ENCODE measurements at regions not wholly inside any gene's neighbourhood (a gene's known extent, or its start where the extent isn't known, plus 50 kb on each side); places are given as distances from the start of the nearest gene placed in this dataset.
"Not testable (repeated sequence)": the region's sequence is repeated elsewhere in the genome, so short reads cannot be mapped to it uniquely, and the experiment has no call there.

DNA sequence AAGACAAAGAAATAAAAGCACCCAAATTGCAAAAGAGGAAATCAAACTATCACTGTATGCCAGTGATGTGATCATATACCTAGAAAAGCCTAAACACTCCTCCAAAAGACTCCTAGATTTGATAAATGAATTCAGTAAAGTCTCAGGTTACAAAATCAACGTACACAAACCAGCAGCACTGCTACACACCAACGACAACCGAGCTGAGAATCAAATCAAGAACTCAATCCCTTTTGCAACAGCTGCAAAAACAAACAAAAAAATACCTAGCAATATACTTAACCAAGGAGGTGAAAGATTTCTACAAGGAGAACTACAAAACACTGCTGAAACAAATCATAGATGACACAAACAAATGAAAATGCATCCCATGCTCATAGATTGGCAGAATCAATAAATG, 92.1 kb upstream of the PALMD start:
- 54% methylated on average over 3 of the region's 3 CpGs for WGBS
- not testable (repeated sequence) for H3K36me3 ChIP-seq (ENCODE audit: control insufficient read depth in 2 of 2, insufficient read depth in 2 of 2, low read length in 1 of 2); H3K4me3 ChIP-seq (ENCODE audit: low read length in 2 of 2); H3K27me3 ChIP-seq (ENCODE audit: control insufficient read depth in 2 of 2, insufficient read depth in 1 of 2, low read length in 1 of 2); H3K4me1 ChIP-seq (ENCODE audit: control insufficient read depth in 2 of 2, insufficient read depth in 2 of 2, low read length in 2 of 2); H3K9me3 ChIP-seq (ENCODE audit: control insufficient read depth in 2 of 2, insufficient read depth in 1 of 2, low read length in 1 of 2); DNase-seq (ENCODE audit: low read depth in 6 of 9, low spot score in 9 of 9); H3K27ac ChIP-seq (ENCODE audit: low read depth in 1 of 2, low read length in 1 of 2)

DNA sequence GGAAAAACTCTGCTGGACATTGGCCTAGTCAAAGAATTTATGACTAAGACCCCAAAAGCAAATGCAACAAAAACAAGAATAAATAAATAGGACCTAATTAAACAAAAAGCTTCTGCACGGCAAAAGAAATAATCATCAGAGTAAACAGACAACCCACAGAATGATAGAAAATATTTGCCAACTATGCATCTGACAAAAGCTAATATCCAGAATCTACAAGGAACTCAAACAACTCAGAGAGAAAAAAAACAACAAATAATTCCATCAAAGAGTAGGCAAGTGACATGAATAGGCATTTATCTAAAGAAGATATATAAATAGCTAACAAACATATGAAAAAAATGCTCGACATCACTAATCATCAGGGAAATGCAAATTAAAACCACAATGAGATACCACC, 91.2 kb upstream of the PALMD start:
- no peak for DNase-seq (ENCODE audit: low read depth in 6 of 9, low spot score in 9 of 9)
- Histone ChIP-seq H3K4me3 (ENCODE audit: low read length in 2 of 2) (no peak overlapping the region), H3K27me3 (ENCODE audit: control insufficient read depth in 2 of 2, insufficient read depth in 1 of 2, low read length in 1 of 2) (no peaks in the 10 kb centered on the region), H3K27ac (ENCODE audit: low read depth in 1 of 2, low read length in 1 of 2) (no peak overlapping the region), H3K36me3 (ENCODE audit: control insufficient read depth in 2 of 2, insufficient read depth in 2 of 2, low read length in 1 of 2) (no peaks in the 10 kb centered on the region), H3K4me1 (ENCODE audit: control insufficient read depth in 2 of 2, insufficient read depth in 2 of 2, low read length in 2 of 2) (no peaks in the 10 kb centered on the region), H3K9me3 (ENCODE audit: control insufficient read depth in 2 of 2, insufficient read depth in 1 of 2, low read length in 1 of 2) (peaks cover 0 to 2% of the 10 kb centered on the region in 2 donors)
- WGBS, result 94% methylated on average over 2 of the region's 2 CpGs

DNA sequence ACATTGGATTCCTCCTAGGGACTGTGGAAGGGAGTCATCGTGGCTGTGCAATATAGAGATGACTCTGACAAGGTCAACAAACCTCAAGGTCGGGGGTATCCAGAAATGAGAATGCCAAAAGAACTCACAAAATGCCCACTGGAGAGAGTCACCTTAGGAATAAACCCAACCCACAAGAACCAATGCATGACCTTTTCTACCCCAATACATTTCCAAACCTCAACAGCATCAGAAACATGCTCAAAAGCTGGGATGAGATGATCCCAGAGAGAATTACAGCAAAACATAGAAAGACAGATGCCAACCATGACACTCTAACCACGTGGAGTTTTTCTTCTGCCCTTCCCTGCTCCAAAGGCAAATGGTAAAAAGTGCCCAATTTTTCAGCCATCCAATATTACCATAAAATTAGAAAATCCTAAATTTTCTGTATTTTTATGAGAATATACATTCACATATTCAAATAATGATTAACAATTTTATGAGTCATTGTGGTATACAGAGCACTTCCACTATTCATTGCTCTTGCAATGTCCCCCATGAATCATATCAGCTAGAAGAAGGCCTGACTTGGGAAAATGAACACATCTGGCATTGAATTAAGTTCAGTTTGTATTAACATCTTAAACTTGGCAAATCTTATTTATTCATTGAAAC, 88.2 kb upstream of the PALMD start:
- Histone ChIP-seq H3K4me1 (ENCODE audit: control insufficient read depth in 2 of 2, insufficient read depth in 2 of 2, low read length in 2 of 2) (no peaks in the 10 kb centered on the region), H3K4me3 (ENCODE audit: low read length in 2 of 2) (no peak overlapping the region), H3K9me3 (ENCODE audit: control insufficient read depth in 2 of 2, insufficient read depth in 1 of 2, low read length in 1 of 2) (peaks cover 0 to 2% of the 10 kb centered on the region in 2 donors), H3K27ac (ENCODE audit: low read depth in 1 of 2, low read length in 1 of 2) (no peak overlapping the region), H3K36me3 (ENCODE audit: control insufficient read depth in 2 of 2, insufficient read depth in 2 of 2, low read length in 1 of 2) (no peaks in the 10 kb centered on the region), H3K27me3 (ENCODE audit: control insufficient read depth in 2 of 2, insufficient read depth in 1 of 2, low read length in 1 of 2) (no peaks in the 10 kb centered on the region)
- WGBS, result 88% methylated on average over 3 of the region's 3 CpGs
- no peak for DNase-seq (ENCODE audit: low read depth in 6 of 9, low spot score in 9 of 9)

DNA sequence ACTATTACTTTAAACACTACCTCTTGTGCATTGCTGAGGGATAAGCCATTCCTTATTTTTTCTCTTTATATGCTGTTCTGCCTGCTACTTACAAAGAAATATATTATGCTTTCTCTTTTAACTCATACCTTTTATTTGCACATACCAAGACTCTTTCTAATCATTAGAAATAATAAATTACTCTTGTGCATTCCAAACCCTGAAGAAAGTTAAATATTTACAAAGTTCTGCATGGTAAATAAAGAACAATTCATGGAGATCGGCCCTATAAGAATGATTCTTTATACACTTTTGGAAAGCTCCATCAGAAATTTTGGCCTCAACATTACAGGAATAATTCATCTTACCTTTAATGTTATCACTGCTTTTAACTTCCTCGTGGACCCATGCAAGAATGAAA, 86.7 kb upstream of the PALMD start:
- no peak overlapping the region for H3K27ac ChIP-seq (ENCODE audit: low read depth in 1 of 2, low read length in 1 of 2)
- peaks cover 0 to 2% of the 10 kb centered on the region in 2 donors for H3K9me3 ChIP-seq (ENCODE audit: control insufficient read depth in 2 of 2, insufficient read depth in 1 of 2, low read length in 1 of 2)
- no peaks in the 10 kb centered on the region for H3K36me3 ChIP-seq (ENCODE audit: control insufficient read depth in 2 of 2, insufficient read depth in 2 of 2, low read length in 1 of 2)
- no peaks in the 10 kb centered on the region for H3K4me1 ChIP-seq (ENCODE audit: control insufficient read depth in 2 of 2, insufficient read depth in 2 of 2, low read length in 2 of 2)
- no peak overlapping the region for H3K4me3 ChIP-seq (ENCODE audit: low read length in 2 of 2)
- no peaks in the 10 kb centered on the region for H3K27me3 ChIP-seq (ENCODE audit: control insufficient read depth in 2 of 2, insufficient read depth in 1 of 2, low read length in 1 of 2)
- DNase-seq (ENCODE audit: low read depth in 6 of 9, low spot score in 9 of 9), result no peak
- 92% methylated on average over 2 of the region's 2 CpGs for whole genome bisulfite sequencing

DNA sequence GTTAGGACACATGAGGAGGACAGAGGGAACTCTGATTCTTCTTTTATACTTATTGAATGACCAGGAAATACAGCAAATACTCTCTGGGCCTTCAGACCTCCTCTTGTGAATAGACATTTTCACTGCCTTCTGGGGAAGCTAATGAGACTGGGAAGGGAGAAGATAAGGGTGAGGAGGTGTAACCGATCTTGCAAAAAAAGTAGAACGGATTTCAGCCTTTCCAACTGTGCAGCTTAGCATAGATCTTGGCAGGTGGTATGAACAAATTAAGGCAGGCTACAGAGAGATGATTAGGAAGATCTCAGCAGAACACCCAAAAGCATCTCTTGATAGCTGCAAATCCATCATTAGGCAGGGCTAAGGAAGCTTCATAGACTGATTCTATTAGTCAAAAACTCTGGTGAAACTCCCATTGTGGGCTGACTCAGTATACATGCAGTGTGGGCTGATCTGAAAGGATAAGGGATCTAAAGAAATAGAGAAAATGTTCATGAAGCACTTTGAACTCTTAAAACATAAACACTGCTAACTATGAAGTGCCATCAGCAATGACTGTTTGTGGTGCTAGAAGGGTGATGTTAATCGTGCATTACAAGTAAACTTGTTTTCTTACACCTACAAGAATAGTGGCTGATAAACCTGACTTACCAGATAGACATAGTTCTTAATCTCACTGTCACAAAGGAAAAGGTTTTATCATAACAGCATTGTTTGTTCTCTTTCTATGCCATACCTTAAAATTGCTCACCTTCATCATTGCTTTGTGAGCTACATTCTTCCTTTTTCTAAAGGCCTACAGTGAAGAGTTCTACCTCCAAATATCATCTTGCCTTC, 85.5 kb upstream of the PALMD start:
- Histone ChIP-seq H3K36me3 (ENCODE audit: control insufficient read depth in 2 of 2, insufficient read depth in 2 of 2, low read length in 1 of 2) (no peaks in the 10 kb centered on the region), H3K9me3 (ENCODE audit: control insufficient read depth in 2 of 2, insufficient read depth in 1 of 2, low read length in 1 of 2) (peaks cover 0 to 2% of the 10 kb centered on the region in 2 donors), H3K27ac (ENCODE audit: low read depth in 1 of 2, low read length in 1 of 2) (no peak overlapping the region), H3K4me1 (ENCODE audit: control insufficient read depth in 2 of 2, insufficient read depth in 2 of 2, low read length in 2 of 2) (no peaks in the 10 kb centered on the region), H3K4me3 (ENCODE audit: low read length in 2 of 2) (no peak overlapping the region), H3K27me3 (ENCODE audit: control insufficient read depth in 2 of 2, insufficient read depth in 1 of 2, low read length in 1 of 2) (no peaks in the 10 kb centered on the region)
- no peak for DNase-seq (ENCODE audit: low read depth in 6 of 9, low spot score in 9 of 9)
- 96% methylated on average over 3 of the region's 3 CpGs for WGBS

DNA sequence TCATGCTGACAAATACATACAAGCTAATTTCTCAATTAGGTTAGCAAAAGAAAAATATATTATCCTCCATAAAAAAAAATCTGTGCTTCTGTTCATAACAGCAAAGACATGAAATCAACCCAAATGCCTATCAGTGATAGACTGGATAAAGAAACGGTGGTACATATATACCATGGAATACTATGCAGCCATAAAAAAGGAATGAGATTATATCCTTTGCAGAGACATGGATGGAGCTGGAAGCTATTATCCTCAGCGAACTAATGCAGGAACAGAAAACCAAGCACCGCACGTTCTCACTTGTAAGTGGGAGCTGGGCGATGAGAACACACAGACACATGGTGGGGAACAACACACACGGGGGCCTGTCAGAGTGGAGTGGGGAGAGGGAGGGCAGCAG, 84.0 kb upstream of the PALMD start:
- Histone ChIP-seq H3K27ac (ENCODE audit: low read depth in 1 of 2, low read length in 1 of 2) (no peak overlapping the region), H3K4me3 (ENCODE audit: low read length in 2 of 2) (no peak overlapping the region), H3K27me3 (ENCODE audit: control insufficient read depth in 2 of 2, insufficient read depth in 1 of 2, low read length in 1 of 2) (no peaks in the 10 kb centered on the region), H3K9me3 (ENCODE audit: control insufficient read depth in 2 of 2, insufficient read depth in 1 of 2, low read length in 1 of 2) (peaks cover 0 to 2% of the 10 kb centered on the region in 2 donors), H3K36me3 (ENCODE audit: control insufficient read depth in 2 of 2, insufficient read depth in 2 of 2, low read length in 1 of 2) (no peaks in the 10 kb centered on the region), H3K4me1 (ENCODE audit: control insufficient read depth in 2 of 2, insufficient read depth in 2 of 2, low read length in 2 of 2) (no peaks in the 10 kb centered on the region)
- 98% methylated on average over 6 of the region's 6 CpGs for WGBS
- DNase-seq (ENCODE audit: low read depth in 6 of 9, low spot score in 9 of 9), result no peak

DNA sequence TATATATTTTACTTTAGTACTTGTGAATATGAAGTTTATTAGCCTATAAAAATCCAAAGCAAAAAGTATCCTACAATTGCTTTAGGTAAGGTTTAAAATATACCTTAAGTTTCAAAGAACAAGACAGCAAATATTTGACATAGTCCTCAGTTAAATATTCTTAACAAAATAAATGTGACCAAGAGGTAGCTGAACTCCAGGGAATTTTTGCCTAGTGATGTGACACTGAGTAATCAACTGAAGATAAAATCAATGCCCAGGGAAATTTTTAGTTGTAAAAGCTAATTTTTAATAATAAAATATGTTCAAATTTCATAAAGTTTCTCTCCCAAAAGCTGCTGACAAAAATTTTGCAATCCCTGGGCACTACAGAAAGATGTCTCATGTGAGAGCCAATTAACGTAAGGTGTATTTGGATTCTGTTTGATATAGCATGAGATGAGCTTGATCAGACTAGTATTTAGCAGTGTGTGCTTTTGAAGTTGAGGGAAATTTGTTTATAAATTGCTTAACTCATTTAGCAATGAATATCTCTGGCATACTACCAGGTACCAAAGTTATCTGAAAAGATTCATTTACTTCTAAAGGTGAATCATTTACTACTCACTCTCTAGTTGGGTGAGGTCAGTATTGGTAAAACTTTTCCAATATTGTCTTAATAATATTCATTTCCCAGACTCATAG, 80.2 kb upstream of the PALMD start:
- no peak overlapping the region for H3K27ac ChIP-seq (ENCODE audit: low read depth in 1 of 2, low read length in 1 of 2)
- H3K4me1 ChIP-seq (ENCODE audit: control insufficient read depth in 2 of 2, insufficient read depth in 2 of 2, low read length in 2 of 2), result no peaks in the 10 kb centered on the region
- DNase-seq (ENCODE audit: low read depth in 6 of 9, low spot score in 9 of 9), result no peak
- no peak overlapping the region for H3K4me3 ChIP-seq (ENCODE audit: low read length in 2 of 2)
- no peaks in the 10 kb centered on the region for H3K36me3 ChIP-seq (ENCODE audit: control insufficient read depth in 2 of 2, insufficient read depth in 2 of 2, low read length in 1 of 2)
- H3K27me3 ChIP-seq (ENCODE audit: control insufficient read depth in 2 of 2, insufficient read depth in 1 of 2, low read length in 1 of 2), result no peaks in the 10 kb centered on the region
- no peaks in the 10 kb centered on the region for H3K9me3 ChIP-seq (ENCODE audit: control insufficient read depth in 2 of 2, insufficient read depth in 1 of 2, low read length in 1 of 2)
- 99% methylated on average over 1 of the region's 1 CpG for WGBS

DNA sequence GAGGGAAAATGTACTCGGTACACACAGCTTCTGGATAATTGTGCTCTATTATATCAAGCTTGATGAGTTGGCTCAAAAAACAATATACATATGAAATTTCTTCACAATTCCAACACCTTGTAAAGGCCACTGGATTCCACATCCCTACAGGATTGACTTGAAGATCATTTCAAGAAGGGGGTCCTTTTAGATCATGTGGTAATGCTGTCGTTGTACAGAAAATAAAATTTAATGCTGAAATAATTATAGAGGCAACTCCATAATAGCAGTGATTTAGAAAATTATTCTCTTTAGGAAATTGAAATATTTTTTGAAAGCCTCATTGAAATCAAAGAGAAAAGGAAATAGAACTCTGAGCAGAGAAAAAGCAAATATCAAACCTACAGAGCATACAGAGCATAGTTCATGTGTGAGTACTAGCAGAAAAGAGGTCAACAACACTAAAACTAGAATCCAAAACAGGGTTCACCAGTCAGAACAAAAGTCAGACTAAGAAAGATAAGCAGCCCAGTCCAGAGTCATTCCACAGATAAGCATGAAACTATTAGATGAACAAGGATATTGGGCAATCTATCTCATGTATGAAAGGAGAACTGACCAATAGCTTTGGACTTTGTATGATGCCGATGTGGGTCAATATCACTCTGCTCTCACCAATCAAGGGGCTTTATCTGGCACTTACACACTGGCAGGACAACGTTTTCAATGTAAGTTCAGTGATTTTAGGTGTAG, 79.5 kb upstream of the PALMD start:
- Histone ChIP-seq H3K9me3 (ENCODE audit: control insufficient read depth in 2 of 2, insufficient read depth in 1 of 2, low read length in 1 of 2) (no peaks in the 10 kb centered on the region), H3K27ac (ENCODE audit: low read depth in 1 of 2, low read length in 1 of 2) (no peak overlapping the region), H3K4me1 (ENCODE audit: control insufficient read depth in 2 of 2, insufficient read depth in 2 of 2, low read length in 2 of 2) (no peaks in the 10 kb centered on the region), H3K4me3 (ENCODE audit: low read length in 2 of 2) (no peak overlapping the region), H3K27me3 (ENCODE audit: control insufficient read depth in 2 of 2, insufficient read depth in 1 of 2, low read length in 1 of 2) (no peaks in the 10 kb centered on the region), H3K36me3 (ENCODE audit: control insufficient read depth in 2 of 2, insufficient read depth in 2 of 2, low read length in 1 of 2) (no peaks in the 10 kb centered on the region)
- whole genome bisulfite sequencing, result 86% methylated on average over 4 of the region's 4 CpGs
- DNase-seq (ENCODE audit: low read depth in 6 of 9, low spot score in 9 of 9), result no peak
